B cell (primary cell): ENCODE measurements at regions not wholly inside any gene's neighbourhood (a gene's known extent, or its start where the extent isn't known, plus 50 kb on each side); places are given as distances from the start of the nearest gene placed in this dataset.
A peak's percentile ranks its signal among the peaks of the same experiment; 100 is the strongest.

Experiments used
- ATAC-seq: fragments of 200-7000 bp; cut with Tn5 transposase; one replicate; pipeline ENCODE4 v1.10.0; 2021; ENCODE audit warnings: low read depth, mild to moderate bottlenecking, moderate number of reproducible peaks, moderate library complexity
- CTCF ChIA-PET: fragments of 350-600 bp; sonication (Branson Sonifier 250); formaldehyde crosslinking; loops from one replicate; lab custom pipeline; 2021; ENCODE audit warnings: antibody characterized with exemption, inconsistent platforms; lab: Charles Lee
- POLR2A ChIA-PET: fragments of 350-600 bp; sonication (Branson Sonifier 250); formaldehyde crosslinking; loops from one replicate; lab custom pipeline; 2021; ENCODE audit warnings: antibody characterized with exemption; lab: Charles Lee
- DNase-seq: peaks from one replicate; pipeline ENCODE4 v3.0.0; 2013
- H2AFZ ChIP-seq: 2 replicates; pipeline ENCODE4 v1.6.1; 2012; ENCODE audit warnings: mild to moderate bottlenecking, low read depth, low read length; ENCODE audit not compliant: insufficient read depth, poor library complexity, severe bottlenecking
- H3K27ac ChIP-seq, 2 donors: 1 replicate in 1 of 2; 2 replicates in 1 of 2; pipeline ENCODE4 v1.5.1; 2012 to 2013; ENCODE audit warnings: low read length in 2 of 2, mild to moderate bottlenecking in 2 of 2, moderate library complexity in 1 of 2
- H3K27me3 ChIP-seq, 4 experiments: fragments of 200-600 bp in 1 of 4; sonication (generic) in 1 of 4; replicated peaks in 1 of 4; 1 replicate in 2 of 4; 2 replicates in 2 of 4; pipeline versions ENCODE4 v1.6.1 to v1.7.0; 2013 to 2016; ENCODE audit warnings: low read length in 3 of 4, mild to moderate bottlenecking in 2 of 4, mixed read lengths in 1 of 4, moderate library complexity in 1 of 4; ENCODE audit not compliant: insufficient read depth in 4 of 4, control insufficient read depth in 3 of 4; ENCODE audit errors: control extremely low read depth in 1 of 4
- H3K36me3 ChIP-seq, 2 experiments: replicated peaks in 1 of 2; 1 replicate in 1 of 2; 2 replicates in 1 of 2; pipeline versions ENCODE4 v1.6.1 to v1.7.1; 2013; ENCODE audit warnings: low read length in 1 of 2; ENCODE audit not compliant: insufficient read depth in 2 of 2, control insufficient read depth in 1 of 2; ENCODE audit errors: control extremely low read depth in 1 of 2, extremely low read depth in 1 of 2
- H3K4me1 ChIP-seq, 2 donors: fragments of 200-600 bp in 1 of 2; sonication (generic) in 1 of 2; 1 replicate in 1 of 2; 2 replicates in 1 of 2; pipeline versions ENCODE4 v1.5.1 to v1.6.1; 2013 to 2017; ENCODE audit warnings: low read length in 2 of 2; ENCODE audit not compliant: control insufficient read depth in 2 of 2, insufficient read depth in 2 of 2
- H3K4me2 ChIP-seq: replicated peaks from 2 replicates; pipeline ENCODE3; 2012; ENCODE audit warnings: mild to moderate bottlenecking, low read depth, low read length; ENCODE audit not compliant: poor library complexity, severe bottlenecking
- H3K4me3 ChIP-seq, 5 experiments: fragments of 200-600 bp in 1 of 5; sonication (generic) in 1 of 5; 1 replicate in 3 of 5; 2 replicates in 2 of 5; pipeline versions ENCODE4 v1.5.1 to v1.7.0; 2011 to 2016; ENCODE audit warnings: low read length in 4 of 5, mild to moderate bottlenecking in 4 of 5, low read depth in 2 of 5, control low read depth in 1 of 5, moderate library complexity in 1 of 5; ENCODE audit not compliant: insufficient read depth in 1 of 5; ENCODE audit errors: control extremely low read depth in 1 of 5, extremely low read depth in 1 of 5
- H3K79me2 ChIP-seq: fragments of 200-600 bp; sonication (generic); one replicate; pipeline ENCODE4 v1.6.0; 2016; ENCODE audit warnings: low read length; ENCODE audit not compliant: control insufficient read depth, insufficient read depth
- H3K9ac ChIP-seq: fragments of 200-600 bp; sonication (generic); 2 replicates; pipeline ENCODE4 v1.6.1; 2017; ENCODE audit warnings: mild to moderate bottlenecking, low read length, moderate library complexity
- H3K9me3 ChIP-seq, 3 donors: one replicate each; pipeline versions ENCODE4 v1.6.1 to v1.7.1; 2013; ENCODE audit warnings: low read length in 2 of 3; ENCODE audit not compliant: control insufficient read depth in 2 of 3, insufficient read depth in 1 of 3; ENCODE audit errors: control extremely low read depth in 1 of 3
- H4K20me1 ChIP-seq: 2 replicates; pipeline ENCODE4 v1.6.0; 2012; ENCODE audit warnings: mild to moderate bottlenecking, low read length; ENCODE audit not compliant: insufficient read depth, control insufficient read depth, poor library complexity, severe bottlenecking
- H3K27ac Mint-ChIP-seq: one replicate; pipeline ENCODE4 v1.8.0; 2021; ENCODE audit warnings: mixed read lengths
- H3K27me3 Mint-ChIP-seq: one replicate; pipeline ENCODE4 v1.8.0; 2021; ENCODE audit warnings: mixed read lengths
- H3K4me1 Mint-ChIP-seq: one replicate; pipeline ENCODE4 v1.8.0; 2021; ENCODE audit warnings: mixed read lengths
- H3K4me3 Mint-ChIP-seq: one replicate; pipeline ENCODE4 v1.8.0; 2021; ENCODE audit warnings: mixed read lengths
- H3K9me3 Mint-ChIP-seq: one replicate; pipeline ENCODE4 v1.8.0; 2022; ENCODE audit warnings: mixed read lengths; ENCODE audit not compliant: insufficient read depth
- EZH2 ChIP-seq: IDR thresholded peaks from 2 replicates; pipeline ENCODE4 v1.6.1; 2012; ENCODE audit warnings: borderline replicate concordance, low read depth, mild to moderate bottlenecking, moderate library complexity, low read length; ENCODE audit not compliant: insufficient read depth, poor library complexity, severe bottlenecking
- WGBS: methylation state at CpG from one replicate; pipeline ENCODE4 v1.1.5; 2013; ENCODE audit warnings: missing lambda C conversion rate; ENCODE audit not compliant: insufficient coverage; 5-methylcytosine and 5-hydroxymethylcytosine counted together
- intact Hi-C: fragments of 100-400 bp; cut with micrococcal nuclease; formaldehyde crosslinking; loops from one replicate; pipeline ENCODE4 v1.10.0; 2022
- TF ChIP-seq, protein P1 (sequence below): fragments of 200-600 bp; IDR thresholded peaks from one replicate; pipeline ENCODE4 v1.8.0; 2022; ENCODE audit warnings: antibody characterized with exemption, mild to moderate bottlenecking

DNA sequence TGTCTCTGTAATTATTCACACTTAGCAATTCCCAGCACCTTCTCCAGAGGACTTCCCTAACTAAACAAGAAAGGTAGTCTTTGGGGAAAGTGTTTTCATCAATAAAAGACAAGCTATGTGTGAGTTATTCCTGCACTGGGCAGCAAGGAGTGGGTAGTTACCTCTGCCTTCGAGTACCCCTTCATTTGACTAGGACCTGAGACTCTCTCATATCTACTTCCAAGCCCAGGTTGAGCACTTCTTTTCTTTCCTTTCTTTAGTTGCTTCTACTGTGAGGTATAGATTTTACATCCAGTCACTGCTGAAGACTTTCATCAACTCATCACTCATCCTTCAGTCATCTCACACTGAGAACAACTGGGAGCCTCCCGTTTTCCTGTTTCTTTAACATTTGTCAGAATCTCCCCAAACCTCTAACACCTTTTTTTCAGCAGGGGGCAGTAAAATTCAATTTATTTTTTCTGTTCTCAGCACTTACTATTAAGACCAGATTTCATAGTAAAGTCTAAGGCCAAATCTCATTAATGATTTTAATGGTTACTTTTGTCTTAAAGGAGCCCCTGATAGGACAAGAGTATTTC, 80.1 kb upstream of the PRSS1 start:
- Histone ChIP-seq H3K4me1 (peaks cover 22 to 37% of the 10 kb centered on the region in 2 donors), H3K9me3 (no peaks in the 10 kb centered on the region), H3K9ac (no peak overlapping the region), H3K27ac (no peak overlapping the region), H4K20me1 (no peaks in the 10 kb centered on the region), H3K4me3 (no peak overlapping the region), H3K79me2 (no peaks in the 10 kb centered on the region), H3K4me2 (peak overlapping the region; percentile 22), H3K36me3 (no peaks in the 10 kb centered on the region), H3K27me3 (no peaks in the 10 kb centered on the region), H2AFZ (no peak overlapping the region)
- Mint-ChIP-seq H3K27ac (no peak overlapping the region), H3K27me3 (peaks cover under 1% of the 10 kb centered on the region), H3K9me3 (no peaks in the 10 kb centered on the region), H3K4me1 (peaks cover 35% of the 10 kb centered on the region), H3K4me3 (peak overlapping the region; percentile 26)
- DNase-seq (peak; percentile 41), ATAC-seq (peak; percentile 28)
- CTCF ChIA-PET = interaction anchor here (0.5 to 6.7 kb wide), 8 partner anchors 11 to 1693 kb away, joined by 3 to 46 read pairs (median 5); no protein-coding TSS in a partner anchor
- intact Hi-C loops = loop anchor here (1.0 to 5.0 kb wide), 3 partner anchors 43 to 142 kb away; no protein-coding TSS in a partner anchor
- TF ChIP-seq, protein P1, sequence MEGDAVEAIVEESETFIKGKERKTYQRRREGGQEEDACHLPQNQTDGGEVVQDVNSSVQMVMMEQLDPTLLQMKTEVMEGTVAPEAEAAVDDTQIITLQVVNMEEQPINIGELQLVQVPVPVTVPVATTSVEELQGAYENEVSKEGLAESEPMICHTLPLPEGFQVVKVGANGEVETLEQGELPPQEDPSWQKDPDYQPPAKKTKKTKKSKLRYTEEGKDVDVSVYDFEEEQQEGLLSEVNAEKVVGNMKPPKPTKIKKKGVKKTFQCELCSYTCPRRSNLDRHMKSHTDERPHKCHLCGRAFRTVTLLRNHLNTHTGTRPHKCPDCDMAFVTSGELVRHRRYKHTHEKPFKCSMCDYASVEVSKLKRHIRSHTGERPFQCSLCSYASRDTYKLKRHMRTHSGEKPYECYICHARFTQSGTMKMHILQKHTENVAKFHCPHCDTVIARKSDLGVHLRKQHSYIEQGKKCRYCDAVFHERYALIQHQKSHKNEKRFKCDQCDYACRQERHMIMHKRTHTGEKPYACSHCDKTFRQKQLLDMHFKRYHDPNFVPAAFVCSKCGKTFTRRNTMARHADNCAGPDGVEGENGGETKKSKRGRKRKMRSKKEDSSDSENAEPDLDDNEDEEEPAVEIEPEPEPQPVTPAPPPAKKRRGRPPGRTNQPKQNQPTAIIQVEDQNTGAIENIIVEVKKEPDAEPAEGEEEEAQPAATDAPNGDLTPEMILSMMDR = peak; percentile 47
- TF ChIP-seq EZH2 = no peak
- POLR2A ChIA-PET = no interaction called here
- WGBS = no CpG with 5 or more reads among the region's 2 CpGs

DNA sequence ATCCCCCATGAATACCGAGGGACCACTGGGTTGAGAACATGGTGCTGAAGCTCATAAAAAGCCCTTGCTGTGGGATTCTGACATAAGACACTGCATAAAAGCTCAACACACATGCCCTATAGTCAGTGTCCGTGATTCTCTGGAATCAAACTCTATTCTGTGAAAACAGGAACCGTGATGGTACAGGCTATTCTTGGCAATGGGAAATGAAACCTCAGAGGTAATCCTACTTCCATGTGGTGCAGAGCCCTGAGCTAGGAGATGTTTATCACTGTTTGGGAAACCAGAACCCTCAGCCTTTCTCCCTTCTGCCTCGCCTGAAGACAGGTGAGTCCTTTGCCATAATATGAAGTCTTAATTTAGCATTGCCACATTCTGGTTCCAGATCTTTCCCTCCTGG, 80.8 kb upstream of the PRSS1 start:
- POLR2A ChIA-PET = no interaction called here
- H3K4me3 Mint-ChIP-seq = no peak overlapping the region
- H3K27ac Mint-ChIP-seq = peak overlapping the region; percentile 39
- no peaks in the 10 kb centered on the region for H3K9me3 Mint-ChIP-seq
- Histone ChIP-seq H3K4me1 (peaks cover 22 to 37% of the 10 kb centered on the region in 2 donors), H3K27ac (no peak overlapping the region), H3K4me2 (peak overlapping the region; percentile 43), H2AFZ (no peak overlapping the region), H3K79me2 (no peaks in the 10 kb centered on the region), H3K9me3 (no peaks in the 10 kb centered on the region), H3K9ac (no peak overlapping the region), H4K20me1 (no peaks in the 10 kb centered on the region), H3K4me3 (no peak overlapping the region), H3K36me3 (no peaks in the 10 kb centered on the region), H3K27me3 (no peaks in the 10 kb centered on the region)
- WGBS = 0% methylated on average over 2 of the region's 4 CpGs
- CTCF ChIA-PET = interaction anchor here (0.5 to 6.7 kb wide), 9 partner anchors 11 to 1692 kb away, joined by 3 to 46 read pairs (median 5); no protein-coding TSS in a partner anchor
- peaks cover 5% of the 10 kb centered on the region for H3K27me3 Mint-ChIP-seq
- intact Hi-C loops = loop anchor here (5.0 kb wide), 1 partner anchor 44 kb away; no protein-coding TSS in a partner anchor
- peak; percentile 47 for DNase-seq
- peaks cover 35% of the 10 kb centered on the region for H3K4me1 Mint-ChIP-seq
- peak; percentile 49 for ATAC-seq
- TF ChIP-seq, protein P1 = no peak
- no peak for TF ChIP-seq EZH2
